RCC 7860 (cell line): ENCODE measurements at regions not wholly inside any gene's neighbourhood (a gene's known extent, or its start where the extent isn't known, plus 50 kb on each side); places are given as distances from the start of the nearest gene placed in this dataset.
"Not testable (repeated sequence)": the region's sequence is repeated elsewhere in the genome, so short reads cannot be mapped to it uniquely, and the experiment has no call there.

Source experiments
- DNase-seq: peaks from one replicate; pipeline ENCODE4 v3.0.0-alpha.2; 2015; ENCODE audit warnings: low spot score
- FAIRE-seq: peaks from 2 replicates; lab custom pipeline; 2012; peaks lifted over from hg19 to GRCh38; lab: Jason Lieb, UNC

DNA sequence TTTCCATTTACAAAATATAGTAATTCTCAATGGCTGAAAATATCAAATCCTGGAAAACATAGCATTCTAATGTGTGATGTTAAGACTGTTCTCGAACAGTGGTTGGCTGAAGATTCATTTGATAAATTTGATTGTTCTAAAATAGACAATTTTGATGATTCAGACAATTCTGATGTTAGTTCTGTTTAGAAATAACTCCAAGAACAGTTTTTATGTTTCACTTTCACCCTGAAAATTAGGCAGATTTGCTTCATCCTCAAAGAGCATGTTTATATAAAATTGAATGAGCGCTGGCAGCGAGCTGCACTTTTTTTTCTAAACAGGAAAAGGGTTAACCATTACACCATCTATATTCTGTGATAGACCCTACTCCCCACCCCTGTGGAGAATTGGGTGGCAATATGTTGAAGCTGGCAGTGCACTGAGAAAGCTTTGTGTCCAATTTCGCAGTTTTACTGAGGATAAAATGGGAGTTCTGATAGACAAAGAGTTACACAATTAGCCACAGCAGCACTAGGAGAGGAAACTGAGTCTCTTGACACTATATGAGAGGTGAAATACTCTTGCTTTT is 69.6 kb upstream of the TMED7 start:
- no peak for FAIRE-seq
- DNase-seq, result no peak

- FAIRE-seq, DNase-seq: not testable (repeated sequence)
Observed at GRCh38 chr5:115691814-115692213, 66.0 kb upstream of the TMED7 start.

GRCh38 chr5:115686738-115687074 is 60.9 kb upstream of the TMED7 start:
- no peak for FAIRE-seq
- no peak for DNase-seq

- FAIRE-seq (peak; percentile 21), DNase-seq (no peak)
Observed at GRCh38 chr5:115686051-115686737, 60.4 kb upstream of the TMED7 start.

GRCh38 chr5:115685490-115685889 is 59.7 kb upstream of the TMED7 start:
- FAIRE-seq (no peak), DNase-seq (no peak)

DNA sequence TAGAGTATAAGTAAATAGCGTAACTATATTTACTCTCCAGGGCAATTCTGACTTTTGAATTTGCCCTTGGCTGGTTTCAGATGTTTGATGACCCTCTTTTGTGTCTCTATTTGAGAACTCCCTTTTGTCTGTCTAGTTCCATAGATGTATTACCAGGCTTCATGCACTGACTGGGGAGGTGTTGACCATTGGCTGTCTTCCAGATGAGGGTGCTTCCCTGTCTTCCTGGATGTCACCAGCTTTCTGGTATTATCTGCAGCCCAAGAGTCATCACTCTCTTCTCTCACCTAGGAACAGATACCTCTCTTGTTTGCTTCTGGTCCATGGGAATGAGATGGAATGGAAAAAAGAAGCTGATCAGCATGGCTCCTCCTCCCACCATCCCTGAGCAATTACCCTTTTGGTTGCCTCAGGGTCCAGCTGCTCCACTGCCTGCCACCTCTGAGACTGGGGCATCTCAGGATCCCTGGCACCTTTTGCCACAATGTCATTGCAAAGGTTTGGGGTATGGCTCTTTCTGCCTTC is 58.7 kb upstream of the TMED7 start:
- DNase-seq (no peak), FAIRE-seq (no peak)

DNA sequence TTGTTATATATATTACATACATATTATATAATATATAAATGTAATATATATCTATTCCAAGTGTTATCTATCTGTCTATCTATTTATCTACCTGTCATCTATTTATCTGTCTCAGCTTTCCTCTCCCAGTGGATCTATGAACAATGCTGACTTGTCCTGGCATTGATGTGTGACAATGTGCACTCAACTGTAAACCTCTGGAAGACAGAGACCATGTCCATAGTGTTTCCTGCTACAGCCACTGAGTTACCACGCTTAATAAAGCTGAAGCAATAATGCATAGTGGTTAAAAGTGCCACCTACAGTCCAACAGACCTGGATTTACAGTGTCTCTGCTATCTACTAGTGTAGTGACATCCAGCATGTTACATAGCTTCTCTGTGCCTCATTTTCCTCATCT is 57.2 kb upstream of the TMED7 start:
- DNase-seq (peak; percentile 39), FAIRE-seq (peak; percentile 72)
